GM21529 (cell line): ENCODE measurements at regions not wholly inside any gene's neighbourhood (a gene's known extent, or its start where the extent isn't known, plus 50 kb on each side); places are given as distances from the start of the nearest gene placed in this dataset.
A peak's percentile ranks its signal among the peaks of the same experiment; 100 is the strongest.
"Not testable (repeated sequence)": the region's sequence is repeated elsewhere in the genome, so short reads cannot be mapped to it uniquely, and the experiment has no call there.

ENCODE experiments used
- ATAC-seq: cut with Tn5 transposase; IDR thresholded peaks from one replicate; pipeline ENCODE4 v1.9.1; 2021; ENCODE audit not compliant: unreplicated experiment

GRCh38 chr4:114087596-114088230 is 108.3 kb upstream of the ARSJ start:
- ATAC-seq, result no peak

DNA sequence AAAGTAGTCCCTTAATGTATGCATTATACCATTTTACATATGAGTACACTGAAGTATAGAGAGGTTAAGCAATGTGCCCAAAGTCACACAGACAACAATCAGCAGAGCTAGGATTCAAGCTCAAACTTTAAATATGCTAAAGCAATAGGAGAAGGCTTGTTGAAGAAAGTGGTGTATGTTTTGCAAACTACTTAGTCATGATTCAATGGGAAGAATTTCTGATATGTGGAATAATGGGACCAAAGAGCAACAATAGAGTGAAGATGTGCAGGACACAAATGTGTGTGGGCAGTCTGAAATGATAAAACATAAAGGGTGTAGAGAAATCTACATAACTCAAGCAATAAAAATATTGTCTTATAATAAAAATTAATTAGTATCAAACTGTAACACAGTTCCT is 109.0 kb upstream of the ARSJ start:
- ATAC-seq, result no peak

DNA sequence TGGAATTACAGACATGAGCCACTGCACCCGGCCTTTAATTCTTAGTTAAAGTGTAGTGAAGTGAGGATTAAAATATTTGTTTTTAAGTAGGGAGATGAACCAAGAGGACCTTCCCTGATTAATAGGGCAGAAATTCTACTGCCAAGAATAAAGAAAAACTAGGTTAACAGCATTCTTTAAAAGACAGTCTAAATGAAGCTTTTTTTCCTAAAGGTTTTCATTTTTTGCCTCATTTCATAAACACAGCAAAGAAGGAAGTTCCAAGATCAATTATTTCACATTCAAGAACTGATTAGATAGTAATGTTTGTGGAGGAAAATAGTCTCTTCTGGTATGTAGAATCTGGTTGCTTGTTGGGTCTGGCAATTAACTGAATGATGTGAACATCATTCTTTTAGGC is 112.1 kb upstream of the ARSJ start:
- no peak for ATAC-seq

- no peak for ATAC-seq
Observed at GRCh38 chr4:114093221-114093715, 113.8 kb upstream of the ARSJ start.

DNA sequence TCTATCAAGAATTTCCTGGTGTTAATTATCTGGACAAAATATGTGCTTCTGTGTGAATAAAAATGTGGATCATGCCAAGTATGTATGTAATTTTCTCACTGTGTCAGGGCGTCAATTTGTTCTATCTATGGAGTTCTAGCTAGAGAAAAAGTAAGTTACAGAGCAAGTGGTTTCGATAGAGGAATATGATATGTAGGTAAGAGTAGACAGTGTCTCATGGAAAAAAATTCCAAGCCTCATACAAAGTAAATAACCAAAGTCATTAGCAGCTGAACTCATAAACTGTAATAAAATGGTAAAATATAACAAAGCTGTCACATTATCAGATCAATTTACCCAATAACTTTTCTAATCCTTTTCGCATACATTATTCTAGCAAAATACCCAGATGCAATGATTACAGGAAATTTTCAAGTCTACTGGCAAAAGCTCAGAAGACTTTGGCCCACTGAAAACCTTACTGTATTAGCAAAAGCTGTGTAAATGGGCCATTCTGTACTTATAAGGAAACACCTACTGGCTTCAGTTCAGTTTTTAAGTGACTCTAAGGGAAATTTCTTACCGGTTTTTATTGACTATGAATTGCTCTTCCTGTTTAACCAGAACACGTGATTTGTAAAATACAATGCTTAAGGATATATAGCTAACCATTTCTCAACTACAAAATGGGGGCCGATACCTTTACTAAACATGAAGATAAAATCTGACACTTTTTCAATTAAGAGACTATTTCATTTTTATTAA is 121.0 kb upstream of the ARSJ start:
- no peak for ATAC-seq

DNA sequence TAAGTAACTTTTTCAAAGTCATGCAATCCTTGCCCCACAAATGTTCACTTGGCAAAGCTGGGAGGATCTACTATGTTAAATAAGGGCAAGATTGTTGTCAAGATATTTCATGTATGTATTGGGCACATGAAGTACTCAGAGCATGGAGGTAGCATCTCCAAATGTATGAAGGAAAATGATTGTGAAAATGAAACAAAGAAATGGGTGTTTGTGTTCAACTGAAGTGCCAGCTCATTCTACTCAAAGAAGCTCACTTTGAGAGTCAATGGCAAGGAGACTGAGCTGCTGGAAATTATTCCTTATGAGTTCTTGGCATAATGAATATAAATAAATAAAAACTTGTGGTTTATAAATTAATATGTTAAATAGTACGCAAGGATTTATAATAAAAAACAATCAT is 124.5 kb upstream of the ARSJ start:
- no peak for ATAC-seq

DNA sequence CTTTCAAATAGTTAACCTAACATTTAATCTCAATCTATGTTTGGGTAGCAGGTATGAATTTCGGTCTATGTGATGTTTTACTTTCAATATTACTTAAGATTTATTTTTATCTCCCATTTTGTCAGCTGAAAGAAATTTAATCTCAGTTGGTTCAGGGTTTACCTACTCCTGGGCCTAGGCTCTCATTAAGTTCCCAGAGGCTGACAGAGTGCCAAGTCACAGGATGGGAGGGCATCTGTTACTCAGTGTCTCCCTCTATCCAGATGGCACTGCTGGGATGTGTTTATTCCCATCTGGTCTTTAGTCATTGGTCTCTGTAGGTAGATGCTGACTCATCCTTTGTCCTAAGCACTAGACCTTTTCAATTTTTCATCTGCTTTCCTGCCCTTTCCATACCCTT is 129.4 kb upstream of the ARSJ start:
- ATAC-seq, result no peak

GRCh38 chr4:114109776-114110175 is 130.3 kb upstream of the ARSJ start:
- no peak for ATAC-seq

DNA sequence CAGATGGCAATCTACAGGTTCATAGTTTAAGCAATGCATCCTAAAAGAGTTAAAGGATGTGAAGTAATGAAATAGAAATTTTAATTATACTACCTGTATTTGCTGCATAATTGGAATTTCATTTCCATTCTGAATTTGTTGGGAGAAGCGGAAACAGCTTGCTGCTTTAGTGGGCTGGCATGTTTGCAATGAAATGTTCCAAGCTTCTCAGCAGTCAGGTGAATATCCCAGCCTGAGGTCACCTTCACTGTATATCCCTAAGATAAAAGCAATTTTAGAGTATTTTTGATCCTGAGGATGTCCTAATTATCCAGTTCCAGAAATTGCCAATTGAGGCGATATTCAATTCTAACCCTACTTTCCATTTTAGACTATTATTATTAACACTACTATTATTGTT is 136.1 kb upstream of the ARSJ start:
- no peak for ATAC-seq

- no peak for ATAC-seq
Observed at GRCh38 chr4:114116861-114117260, 137.4 kb upstream of the ARSJ start.

DNA sequence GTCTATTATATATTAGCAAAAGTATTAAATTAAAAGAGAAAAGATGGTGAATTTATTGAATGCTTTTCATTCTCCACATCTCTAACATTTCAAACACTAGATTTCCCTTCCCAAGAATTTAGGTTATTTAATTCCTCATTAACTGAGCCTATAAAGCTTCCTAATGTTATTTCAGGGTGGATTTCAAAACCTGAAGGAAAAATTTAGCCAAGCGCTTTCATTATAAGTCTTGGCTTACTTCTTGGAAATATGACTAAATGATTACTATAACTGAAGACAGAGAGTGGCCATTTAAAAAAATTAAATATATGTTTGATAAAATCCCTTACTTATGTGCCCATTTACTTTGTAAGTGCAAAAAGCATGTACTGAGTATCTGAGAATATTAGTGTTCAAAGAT is 141.8 kb upstream of the ARSJ start:
- ATAC-seq, result no peak

GRCh38 chr4:114132199-114132598 is 152.8 kb upstream of the ARSJ start:
- ATAC-seq, result no peak

DNA sequence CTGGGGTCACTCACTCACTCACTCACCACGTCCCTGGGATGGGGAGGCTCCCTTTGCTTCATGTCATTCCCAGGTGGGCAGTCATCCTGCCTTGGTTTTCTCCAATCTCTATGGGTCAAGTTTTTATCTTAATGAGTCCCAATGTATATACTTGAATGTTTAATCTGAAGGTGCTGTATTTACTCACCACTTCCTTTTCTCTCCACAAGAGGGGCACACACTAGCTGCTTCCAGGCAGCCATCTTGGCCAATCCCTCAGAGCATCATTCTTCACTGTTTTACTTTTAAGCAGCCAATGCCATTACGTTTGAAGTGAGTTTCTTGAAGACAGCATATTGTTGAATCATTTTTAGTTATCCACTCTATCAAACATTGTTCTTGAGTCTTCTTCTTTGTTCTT is 153.4 kb upstream of the ARSJ start:
- peak; percentile 62 for ATAC-seq

DNA sequence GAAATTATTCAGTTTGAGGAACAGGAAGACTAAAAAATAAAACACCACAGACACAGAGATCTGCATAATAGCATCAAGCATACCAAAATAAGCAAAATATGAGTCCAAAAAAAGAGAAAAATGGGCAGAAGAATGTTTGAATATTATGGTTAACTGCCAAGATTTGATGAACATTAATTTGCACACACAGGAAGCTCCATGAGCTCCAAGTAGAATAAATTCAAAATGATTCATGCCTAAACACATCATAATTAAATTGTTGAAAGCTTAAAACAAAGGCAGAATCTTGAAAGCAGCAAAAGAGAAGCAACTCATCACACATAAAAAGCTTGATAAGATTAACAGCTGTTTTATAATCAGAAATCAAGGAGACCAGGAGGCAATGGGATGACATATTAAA is 156.6 kb upstream of the ARSJ start:
- no peak for ATAC-seq

- ATAC-seq, result no peak
Observed at GRCh38 chr4:114137984-114138383, 158.5 kb upstream of the ARSJ start.

- ATAC-seq, result no peak
Observed at GRCh38 chr4:114146947-114147618, 167.6 kb upstream of the ARSJ start.

DNA sequence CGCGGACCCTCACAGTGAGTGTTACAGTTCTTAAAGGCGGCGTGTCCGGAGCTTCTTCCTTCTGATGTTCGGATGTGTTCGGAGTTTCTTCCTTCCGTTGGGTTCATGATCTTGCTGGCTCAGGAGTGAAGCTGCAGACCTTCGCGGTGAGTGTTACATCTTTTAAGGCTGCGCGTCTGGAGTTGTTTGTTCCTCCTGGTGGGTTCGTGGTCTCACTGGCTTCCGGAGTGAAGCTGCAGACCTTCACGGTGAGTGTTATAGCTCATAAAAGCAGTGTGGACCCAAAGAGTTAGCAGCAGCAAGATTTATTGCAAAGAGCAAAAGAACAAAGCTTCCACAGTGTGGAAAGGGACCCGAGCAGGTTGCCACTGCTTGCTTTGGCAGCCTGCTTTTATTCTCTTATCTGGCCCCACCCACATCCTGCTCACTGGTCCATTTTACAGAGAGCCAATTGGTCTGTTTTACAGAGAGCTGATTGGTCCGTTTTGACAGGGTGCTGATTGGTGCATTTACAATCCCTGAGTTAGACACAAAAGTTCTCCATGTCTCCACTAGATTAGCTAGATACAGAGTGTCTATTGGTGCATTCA is 168.3 kb upstream of the ARSJ start:
- ATAC-seq, result not testable (repeated sequence)

- ATAC-seq, result not testable (repeated sequence)
Observed at GRCh38 chr4:114148372-114149070, 169.1 kb upstream of the ARSJ start.

- ATAC-seq, result no peak
Observed at GRCh38 chr4:114156371-114156770, 176.9 kb upstream of the ARSJ start.

- ATAC-seq, result no peak
Observed at GRCh38 chr4:114161809-114162208, 182.4 kb upstream of the ARSJ start.

- no peak for ATAC-seq
Observed at GRCh38 chr4:114163051-114163450, 183.6 kb upstream of the ARSJ start.
